RCC 7860 (cell line): ENCODE measurements at regions not wholly inside any gene's neighbourhood (a gene's known extent, or its start where the extent isn't known, plus 50 kb on each side); places are given as distances from the start of the nearest gene placed in this dataset.
"Not testable (repeated sequence)": the region's sequence is repeated elsewhere in the genome, so short reads cannot be mapped to it uniquely, and the experiment has no call there.

Experiments used
- DNase-seq: peaks from one replicate; pipeline ENCODE4 v3.0.0-alpha.2; 2015; ENCODE audit warnings: low spot score
- FAIRE-seq: peaks from 2 replicates; lab custom pipeline; 2012; peaks lifted over from hg19 to GRCh38; lab: Jason Lieb, UNC

GRCh38 chr18:39260565-39260964 lies 1695.0 kb upstream of the CELF4 start:
- DNase-seq: no peak
- no peak for FAIRE-seq

GRCh38 chr18:39259736-39260135 lies 1694.1 kb upstream of the CELF4 start:
- FAIRE-seq (no peak), DNase-seq (no peak)

GRCh38 chr18:39244242-39244641 lies 1678.6 kb upstream of the CELF4 start:
- FAIRE-seq (no peak), DNase-seq (no peak)

GRCh38 chr18:39241534-39241933 lies 1675.9 kb upstream of the CELF4 start:
- no peak for FAIRE-seq
- no peak for DNase-seq

GRCh38 chr18:39238981-39239660 lies 1673.5 kb upstream of the CELF4 start:
- DNase-seq (no peak), FAIRE-seq (no peak)

- DNase-seq (no peak), FAIRE-seq (no peak)
Observed at GRCh38 chr18:39235118-39235719, 1669.6 kb upstream of the CELF4 start.

GRCh38 chr18:39232937-39233336 lies 1667.3 kb upstream of the CELF4 start:
- DNase-seq (no peak), FAIRE-seq (no peak)

- DNase-seq: no peak
- FAIRE-seq: no peak
Observed at GRCh38 chr18:39232490-39232889, 1666.9 kb upstream of the CELF4 start.

- DNase-seq: no peak
- FAIRE-seq: no peak
Observed at GRCh38 chr18:39230086-39230803, 1664.6 kb upstream of the CELF4 start.

GRCh38 chr18:39227769-39228168 lies 1662.2 kb upstream of the CELF4 start:
- FAIRE-seq, DNase-seq: not testable (repeated sequence)

GRCh38 chr18:39225373-39225772 lies 1659.8 kb upstream of the CELF4 start:
- DNase-seq (no peak), FAIRE-seq (no peak)

GRCh38 chr18:39223283-39223682 lies 1657.7 kb upstream of the CELF4 start:
- DNase-seq (no peak), FAIRE-seq (no peak)

GRCh38 chr18:39215920-39216319 lies 1650.3 kb upstream of the CELF4 start:
- FAIRE-seq (no peak), DNase-seq (no peak)

GRCh38 chr18:39211461-39211860 lies 1645.9 kb upstream of the CELF4 start:
- DNase-seq: no peak
- FAIRE-seq: no peak

- FAIRE-seq (no peak), DNase-seq (no peak)
Observed at GRCh38 chr18:39209173-39209572, 1643.6 kb upstream of the CELF4 start.

GRCh38 chr18:39208729-39209128 lies 1643.1 kb upstream of the CELF4 start:
- DNase-seq: no peak
- FAIRE-seq: no peak

GRCh38 chr18:39208190-39208589 lies 1642.6 kb upstream of the CELF4 start:
- DNase-seq (no peak), FAIRE-seq (no peak)

GRCh38 chr18:39206398-39207103 lies 1641.0 kb upstream of the CELF4 start:
- FAIRE-seq, DNase-seq: not testable (repeated sequence)

- no peak for DNase-seq
- FAIRE-seq: no peak
Observed at GRCh38 chr18:39205565-39206195, 1640.1 kb upstream of the CELF4 start.

GRCh38 chr18:39200153-39200552 lies 1634.6 kb upstream of the CELF4 start:
- FAIRE-seq (no peak), DNase-seq (no peak)
